HG02678 (cell line): ENCODE measurements at regions not wholly inside any gene's neighbourhood (a gene's known extent, or its start where the extent isn't known, plus 50 kb on each side); places are given as distances from the start of the nearest gene placed in this dataset.
"Not testable (repeated sequence)": the region's sequence is repeated elsewhere in the genome, so short reads cannot be mapped to it uniquely, and the experiment has no call there.

Experiments used
- ATAC-seq: cut with Tn5 transposase; IDR thresholded peaks from one replicate; pipeline ENCODE4 v1.9.1; 2021; ENCODE audit warnings: mild to moderate bottlenecking, moderate library complexity; ENCODE audit not compliant: unreplicated experiment

DNA sequence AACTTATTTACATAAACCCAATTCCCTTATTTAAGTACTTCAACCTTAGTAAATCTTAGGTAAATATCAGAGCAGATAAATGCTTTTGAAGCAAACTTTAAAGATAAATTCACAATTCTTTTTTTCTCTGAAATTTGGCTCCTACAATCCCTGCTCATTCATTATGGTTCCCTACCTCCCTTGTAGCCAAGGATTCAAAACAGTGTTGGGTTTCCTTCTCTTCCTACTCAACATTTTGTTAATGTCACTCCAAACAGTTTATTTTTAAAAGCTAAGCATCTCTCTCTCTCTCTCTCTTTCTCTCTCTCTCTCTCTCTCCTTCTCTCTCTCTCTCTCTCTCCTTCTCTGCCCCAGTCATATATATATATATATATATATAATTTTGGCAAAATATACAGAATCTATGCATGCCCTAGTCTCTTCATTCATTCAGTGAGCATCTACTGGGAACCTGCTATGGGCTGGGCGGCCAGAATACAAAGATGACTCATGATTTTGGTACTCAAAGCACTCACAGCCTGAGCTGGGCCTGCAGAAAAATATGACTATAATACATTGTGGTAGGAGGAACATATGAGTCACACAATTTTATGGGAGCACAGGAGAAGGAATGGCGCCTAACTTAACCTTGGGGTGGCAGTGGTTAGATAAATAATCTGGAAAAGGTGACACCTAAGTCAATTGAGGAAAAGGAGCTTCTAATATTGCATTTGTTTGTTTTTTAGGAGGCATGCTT lies 123.7 kb upstream of the DHRS4 start:
- ATAC-seq, result no peak

DNA sequence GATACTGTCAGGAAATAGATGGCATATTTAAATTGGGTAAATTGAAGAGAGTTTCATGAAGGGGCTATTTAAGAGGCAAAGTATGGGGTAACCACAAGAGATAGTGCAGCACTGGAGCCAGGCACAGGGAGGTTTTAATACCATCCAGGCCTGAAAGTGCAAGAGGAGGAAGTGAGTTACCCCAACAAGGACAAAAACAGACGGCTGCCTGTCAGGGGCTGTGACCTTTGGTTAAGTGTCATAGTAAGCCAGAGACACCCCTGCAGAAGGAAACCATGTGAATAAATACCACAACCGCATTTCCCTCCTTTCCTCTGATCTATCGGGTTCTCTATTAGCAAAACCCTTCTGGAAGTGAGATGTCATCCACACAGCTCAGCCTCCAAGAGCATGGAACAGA lies 122.0 kb upstream of the DHRS4 start:
- no peak for ATAC-seq

- ATAC-seq, result no peak
Measured at GRCh38 chr14:23861666-23862065, 91.9 kb upstream of the DHRS4 start.

GRCh38 chr14:23862513-23862912 lies 91.1 kb upstream of the DHRS4 start:
- ATAC-seq, result no peak

- ATAC-seq, result no peak
Measured at GRCh38 chr14:23863836-23864235, 89.7 kb upstream of the DHRS4 start.

DNA sequence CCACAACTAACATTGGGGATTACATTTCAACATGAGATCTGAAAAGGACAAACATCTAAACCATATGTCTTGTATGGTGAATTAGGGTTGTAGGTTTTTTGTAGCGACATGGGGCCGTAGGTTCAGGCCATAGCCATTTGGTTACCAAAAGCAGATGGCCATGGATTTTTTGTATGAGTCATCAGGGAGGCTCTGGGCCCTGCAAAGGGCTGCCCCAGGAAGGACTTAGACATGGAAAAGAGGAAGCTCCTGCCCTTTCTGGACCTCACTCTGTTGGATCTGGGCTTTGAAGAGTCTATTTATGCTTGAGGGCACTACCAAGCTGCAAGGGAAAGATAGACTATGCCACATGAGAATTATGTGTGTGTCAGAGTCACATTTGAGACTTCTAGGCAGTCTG lies 89.3 kb upstream of the DHRS4 start:
- no peak for ATAC-seq

DNA sequence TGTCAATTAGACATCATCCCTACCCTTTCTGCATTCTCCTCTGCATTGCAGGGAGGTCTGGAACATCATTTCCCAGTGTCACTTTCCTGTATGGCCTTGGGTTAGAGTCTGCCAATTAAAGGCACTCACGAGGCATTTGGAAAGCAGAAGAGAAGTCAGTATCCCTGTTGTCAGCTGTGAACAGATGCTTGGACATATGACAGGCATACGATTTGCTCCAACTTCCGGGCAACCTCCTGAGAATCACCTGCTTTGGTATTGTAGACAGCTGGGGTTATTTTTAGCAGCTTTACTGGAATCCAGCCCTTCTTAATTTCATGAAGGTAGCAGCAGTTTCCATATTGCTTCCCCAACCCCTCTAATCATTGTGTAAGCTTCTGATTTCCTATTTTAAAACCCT lies 88.7 kb upstream of the DHRS4 start:
- no peak for ATAC-seq

DNA sequence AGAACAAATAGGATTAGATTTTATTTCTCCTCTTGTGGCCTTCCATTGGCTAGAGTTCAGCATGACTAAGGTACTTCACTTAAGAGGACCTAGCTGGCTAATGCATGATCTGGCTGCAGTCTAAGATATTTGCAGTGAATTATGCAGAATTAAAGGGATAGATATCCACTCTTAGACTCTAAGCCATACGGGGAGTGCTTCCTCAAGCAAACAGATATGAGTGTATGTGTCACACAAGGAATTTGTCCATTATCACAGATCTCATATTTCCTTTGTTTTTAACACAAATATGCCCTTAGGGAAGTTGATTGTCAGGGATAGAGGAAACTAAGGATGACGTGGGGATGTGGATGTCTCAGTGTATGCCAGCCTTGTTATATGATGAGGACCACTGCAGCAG lies 88.1 kb upstream of the DHRS4 start:
- no peak for ATAC-seq

GRCh38 chr14:23866269-23866668 lies 87.3 kb upstream of the DHRS4 start:
- ATAC-seq, result no peak

GRCh38 chr14:23869078-23869719 lies 84.4 kb upstream of the DHRS4 start:
- ATAC-seq, result no peak

- no peak for ATAC-seq
Measured at GRCh38 chr14:23876160-23876750, 77.3 kb upstream of the DHRS4 start.

- peak; percentile 62 for ATAC-seq
Measured at GRCh38 chr14:23877111-23877510, 76.5 kb upstream of the DHRS4 start.

GRCh38 chr14:23877538-23878180 lies 75.9 kb upstream of the DHRS4 start:
- ATAC-seq, result peak; percentile 73

DNA sequence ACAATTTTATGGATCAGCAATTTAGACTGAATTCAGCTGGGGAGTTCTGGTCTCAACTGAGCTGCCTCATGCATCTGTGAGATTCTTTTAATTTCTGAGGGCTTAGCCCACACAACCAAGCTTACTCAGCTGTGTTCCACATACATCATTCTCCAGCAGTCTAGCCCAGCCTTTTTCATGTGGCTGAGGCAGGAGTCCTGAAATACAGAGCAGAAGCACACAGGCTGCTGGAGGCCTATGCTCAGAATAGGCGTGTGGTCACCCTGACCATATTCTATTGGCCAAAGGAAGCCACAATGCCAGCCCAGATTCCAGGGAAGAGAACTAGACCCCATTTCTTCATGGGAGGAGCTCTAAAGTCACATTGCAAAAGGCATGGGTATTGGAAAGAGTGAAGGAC lies 72.3 kb upstream of the DHRS4 start:
- ATAC-seq, result no peak

- no peak for ATAC-seq
Measured at GRCh38 chr14:23883684-23884540, 69.7 kb upstream of the DHRS4 start.

DNA sequence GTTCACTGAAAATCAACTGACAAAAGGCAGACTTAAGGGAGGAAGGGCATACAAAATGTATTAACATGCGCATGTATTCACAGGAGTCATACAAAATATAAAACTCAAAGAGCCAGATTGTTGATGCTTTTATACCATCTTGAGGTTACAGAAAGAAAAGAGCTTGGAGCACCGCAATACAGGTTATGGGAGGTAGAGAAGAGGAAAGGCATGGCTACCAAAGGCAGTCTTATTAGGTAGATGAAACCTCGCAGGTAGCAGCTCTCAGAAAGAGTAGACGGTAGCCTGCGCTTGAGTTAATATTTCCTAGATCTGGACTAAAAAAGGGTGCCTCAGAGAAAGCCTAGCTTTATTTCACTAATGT lies 69.0 kb upstream of the DHRS4 start:
- no peak for ATAC-seq

GRCh38 chr14:23887536-23887935 lies 66.0 kb upstream of the DHRS4 start:
- ATAC-seq, result no peak

DNA sequence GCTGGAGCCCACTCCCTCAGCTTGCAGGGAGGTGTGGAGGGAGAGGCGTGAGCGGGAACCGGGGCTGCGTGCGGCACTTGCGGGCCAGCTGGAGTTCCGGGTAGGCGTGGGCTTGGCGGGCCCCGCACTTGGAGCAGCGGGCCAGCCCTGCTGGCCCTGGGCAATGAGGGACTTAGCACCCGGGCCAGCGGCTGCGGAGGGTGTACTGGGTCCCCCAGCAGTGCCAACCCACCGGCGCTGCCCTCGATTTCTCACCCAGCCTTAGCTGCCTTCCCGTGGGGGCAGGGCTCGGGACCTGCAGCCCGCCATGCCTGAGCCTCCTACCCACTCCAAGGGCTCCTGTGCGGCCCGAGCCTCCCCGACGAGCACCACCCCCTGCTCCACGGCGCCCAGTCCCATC lies 61.9 kb upstream of the DHRS4 start:
- not testable (repeated sequence) for ATAC-seq

- ATAC-seq, result not testable (repeated sequence)
Measured at GRCh38 chr14:23892289-23892688, 61.3 kb upstream of the DHRS4 start.

DNA sequence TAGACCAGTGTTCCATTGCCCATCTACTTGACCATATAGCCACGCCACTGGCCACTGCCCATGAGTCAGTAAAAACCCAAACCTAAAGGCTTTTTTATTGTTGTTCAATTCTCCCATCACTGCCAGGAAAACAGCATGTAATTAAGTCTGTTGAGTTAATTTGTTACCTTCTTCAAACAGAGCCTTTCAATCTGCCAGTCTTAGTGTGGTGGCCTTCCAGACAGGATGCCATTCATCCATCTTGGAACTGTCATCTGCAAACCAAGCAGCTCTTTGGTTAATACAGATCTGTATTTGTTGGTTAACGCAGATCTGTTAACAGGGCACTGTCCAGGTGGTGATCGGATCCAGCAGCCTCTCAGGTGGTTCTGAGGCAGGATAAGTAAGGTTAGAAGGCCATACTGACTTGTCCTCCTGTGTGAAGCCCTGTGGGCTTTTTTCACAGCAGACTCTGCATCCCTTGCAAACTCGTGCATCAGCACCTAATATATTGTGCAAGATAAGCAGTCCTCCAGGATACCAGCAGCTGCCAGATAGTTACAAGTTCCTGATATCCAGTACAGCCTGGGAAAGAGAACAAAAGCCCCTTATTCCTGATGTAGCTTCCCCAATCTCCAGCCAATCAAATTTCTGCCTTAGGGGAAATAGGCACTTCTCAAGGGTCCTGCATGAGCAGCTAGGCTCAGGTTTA lies 59.1 kb upstream of the DHRS4 start:
- ATAC-seq, result no peak
